OCI-LY7 (cell line): ENCODE measurements at regions not wholly inside any gene's neighbourhood (a gene's known extent, or its start where the extent isn't known, plus 50 kb on each side); places are given as distances from the start of the nearest gene placed in this dataset.

Source experiments
- BruUV-seq: library from RNA; stranded (reverse); fragments of 400-500 nt; replicated peaks from 2 replicates; lab custom pipeline; 2021; lab: Mats Ljungman, UMichigan
- CTCF ChIA-PET: fragments of 300-600 bp; sonication (Branson Sonifier 250); formaldehyde crosslinking; loops from one replicate; lab custom pipeline; 2022; ENCODE audit warnings: antibody characterized with exemption; ENCODE audit not compliant: unreplicated experiment; lab: Charles Lee
- POLR2A ChIA-PET: fragments of 300-600 bp; sonication (Branson Sonifier 250); formaldehyde crosslinking; loops from one replicate; lab custom pipeline; 2022; ENCODE audit warnings: antibody characterized with exemption; lab: Charles Lee
- DNase-seq: peaks from one replicate; pipeline ENCODE4 v3.0.0-alpha.2; 2015; ENCODE audit warnings: low spot score
- H2AFZ ChIP-seq: fragments of 200-600 bp; sonication (generic), shearing (Covaris generic); 2 replicates; pipeline ENCODE4 v1.6.1; 2014; ENCODE audit warnings: mild to moderate bottlenecking, antibody characterized with exemption, low read length, moderate library complexity
- H3K27ac ChIP-seq: fragments of 200-600 bp; sonication (generic); 2 replicates; pipeline ENCODE4 v1.5.1; 2014; ENCODE audit warnings: mixed run types, low read depth, mild to moderate bottlenecking, moderate library complexity, low read length, inconsistent platforms; ENCODE audit not compliant: poor library complexity, severe bottlenecking
- H3K36me3 ChIP-seq: fragments of 200-600 bp; sonication (generic); 2 replicates; pipeline ENCODE4 v1.6.1; 2014; ENCODE audit warnings: mild to moderate bottlenecking, antibody characterized with exemption, low read length, moderate library complexity, mixed read lengths; ENCODE audit not compliant: insufficient read depth
- H3K4me1 ChIP-seq: fragments of 200-600 bp; sonication (generic); 2 replicates; pipeline ENCODE4 v1.5.1; 2014; ENCODE audit warnings: mild to moderate bottlenecking, low read length; ENCODE audit not compliant: insufficient read depth, poor library complexity, severe bottlenecking
- H3K4me2 ChIP-seq: fragments of 200-600 bp; sonication (generic); 2 replicates; pipeline ENCODE4 v1.6.1; 2014; ENCODE audit warnings: mild to moderate bottlenecking, low read length
- H3K4me3 ChIP-seq: fragments of 200-600 bp; sonication (generic); 2 replicates; pipeline ENCODE4 v1.5.1; 2014; ENCODE audit warnings: mild to moderate bottlenecking, low read depth, low read length; ENCODE audit not compliant: poor library complexity, severe bottlenecking
- H3K79me2 ChIP-seq: fragments of 200-600 bp; sonication (generic); 2 replicates; pipeline ENCODE4 v1.6.1; 2016; ENCODE audit warnings: low read depth, mild to moderate bottlenecking, low read length, moderate library complexity, mixed read lengths; ENCODE audit not compliant: insufficient read depth
- H3K9me2 ChIP-seq: fragments of 200-600 bp; sonication (generic); 2 replicates; pipeline ENCODE4 v1.6.1; 2016; ENCODE audit warnings: mild to moderate bottlenecking, low read length, mixed read lengths; ENCODE audit not compliant: insufficient read depth
- H3K9me3 ChIP-seq: fragments of 200-600 bp; sonication (generic); 2 replicates; pipeline ENCODE4 v1.6.1; 2014; ENCODE audit warnings: mild to moderate bottlenecking, mixed run types, low read length, mixed read lengths
- H4K20me1 ChIP-seq: fragments of 200-600 bp; sonication (generic); 2 replicates; pipeline ENCODE4 v1.6.1; 2014; ENCODE audit warnings: mild to moderate bottlenecking, antibody characterized with exemption, low read length, moderate library complexity, mixed read lengths; ENCODE audit not compliant: insufficient read depth
- EZH2phosphoT487 ChIP-seq: fragments of 200-600 bp; sonication (generic); IDR thresholded peaks from 2 replicates; pipeline ENCODE4 v1.6.1; 2018; ENCODE audit warnings: low read depth, borderline replicate concordance, mild to moderate bottlenecking, mixed run types, antibody characterized with exemption, low read length, moderate library complexity, mixed read lengths
- intact Hi-C: fragments of 100-400 bp; cut with micrococcal nuclease; formaldehyde crosslinking; loops from one replicate; pipeline ENCODE4 v1.10.0; 2022; ENCODE audit not compliant: unreplicated experiment
- TF ChIP-seq, protein P1 (sequence below): fragments of 200-600 bp; sonication (generic); conservative IDR thresholded peaks from 2 replicates; pipeline ENCODE4 v1.5.1; 2014; ENCODE audit warnings: mild to moderate bottlenecking, antibody characterized with exemption, low read length, moderate library complexity, mixed read lengths

DNA sequence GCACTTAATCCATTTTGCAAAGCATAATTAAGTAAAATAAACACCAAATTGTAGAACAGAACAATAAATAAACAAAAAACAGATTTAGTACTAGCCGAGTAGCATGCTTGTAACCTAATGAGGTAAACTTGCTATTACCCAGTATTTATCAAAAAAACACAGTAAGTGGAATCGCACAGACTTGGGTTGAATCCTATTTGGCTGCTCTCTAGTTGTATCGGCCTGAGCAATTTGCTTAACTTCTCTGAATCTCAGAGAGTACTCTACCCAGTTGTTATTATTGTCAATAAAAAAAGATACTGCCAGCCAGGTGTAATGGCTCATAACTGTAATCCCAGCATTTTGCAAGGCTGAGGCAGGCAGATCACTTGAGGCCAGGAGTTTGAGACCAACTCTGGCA, 664.3 kb downstream of the ADGRL2 start:
- Histone ChIP-seq H3K9me2 (peaks cover 4% of the 10 kb centered on the region; the same call in 1 of the 2 replicates), H3K9me3 (no peaks in the 10 kb centered on the region), H3K79me2 (no peaks in the 10 kb centered on the region), H4K20me1 (no peaks in the 10 kb centered on the region), H2AFZ (no peak overlapping the region), H3K4me1 (no peaks in the 10 kb centered on the region), H3K36me3 (no peaks in the 10 kb centered on the region), H3K27ac (no peak overlapping the region), H3K4me2 (no peak overlapping the region), H3K4me3 (no peak overlapping the region)
- POLR2A ChIA-PET = no interaction called here
- TF ChIP-seq, protein P1, sequence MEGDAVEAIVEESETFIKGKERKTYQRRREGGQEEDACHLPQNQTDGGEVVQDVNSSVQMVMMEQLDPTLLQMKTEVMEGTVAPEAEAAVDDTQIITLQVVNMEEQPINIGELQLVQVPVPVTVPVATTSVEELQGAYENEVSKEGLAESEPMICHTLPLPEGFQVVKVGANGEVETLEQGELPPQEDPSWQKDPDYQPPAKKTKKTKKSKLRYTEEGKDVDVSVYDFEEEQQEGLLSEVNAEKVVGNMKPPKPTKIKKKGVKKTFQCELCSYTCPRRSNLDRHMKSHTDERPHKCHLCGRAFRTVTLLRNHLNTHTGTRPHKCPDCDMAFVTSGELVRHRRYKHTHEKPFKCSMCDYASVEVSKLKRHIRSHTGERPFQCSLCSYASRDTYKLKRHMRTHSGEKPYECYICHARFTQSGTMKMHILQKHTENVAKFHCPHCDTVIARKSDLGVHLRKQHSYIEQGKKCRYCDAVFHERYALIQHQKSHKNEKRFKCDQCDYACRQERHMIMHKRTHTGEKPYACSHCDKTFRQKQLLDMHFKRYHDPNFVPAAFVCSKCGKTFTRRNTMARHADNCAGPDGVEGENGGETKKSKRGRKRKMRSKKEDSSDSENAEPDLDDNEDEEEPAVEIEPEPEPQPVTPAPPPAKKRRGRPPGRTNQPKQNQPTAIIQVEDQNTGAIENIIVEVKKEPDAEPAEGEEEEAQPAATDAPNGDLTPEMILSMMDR = no peak
- no peak for TF ChIP-seq EZH2phosphoT487
- CTCF ChIA-PET = no interaction called here
- BruUV-seq = no TSS peak
- intact Hi-C loops = no loop called here
- DNase-seq = no peak

DNA sequence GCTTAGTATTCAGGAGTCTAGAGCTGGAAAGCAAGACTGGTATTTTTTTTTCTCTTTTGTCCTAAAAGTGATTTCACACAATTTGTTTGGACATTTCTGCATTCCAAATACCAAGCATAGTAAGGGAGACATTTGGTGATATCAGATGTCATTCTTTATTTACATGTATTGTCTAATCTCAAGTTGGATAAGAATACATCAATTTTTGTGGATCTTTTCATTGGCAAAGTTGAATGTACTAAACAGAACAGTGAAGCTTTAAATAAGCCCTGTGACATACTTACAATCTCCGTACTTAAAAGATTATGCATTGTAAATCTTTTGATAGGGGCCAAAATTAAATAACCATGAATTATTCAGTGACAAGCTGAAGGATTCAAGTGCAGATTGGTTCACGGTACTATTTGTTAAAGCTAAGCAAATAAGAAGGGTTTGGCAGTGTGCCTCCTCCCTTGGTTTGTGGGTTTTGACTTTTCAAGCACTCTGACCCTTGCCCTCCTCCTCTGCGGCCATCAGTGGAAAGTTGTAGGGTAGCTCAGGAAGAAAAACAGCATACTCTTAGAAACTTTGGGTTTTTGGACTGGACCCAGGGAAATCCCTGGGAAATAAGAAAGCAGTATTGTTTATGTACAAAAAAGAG, 663.7 kb downstream of the ADGRL2 start:
- Histone ChIP-seq H3K9me3 (no peaks in the 10 kb centered on the region), H3K9me2 (peaks cover 4% of the 10 kb centered on the region; the same call in 1 of the 2 replicates), H3K4me1 (no peaks in the 10 kb centered on the region), H3K4me3 (no peak overlapping the region), H3K79me2 (no peaks in the 10 kb centered on the region), H2AFZ (no peak overlapping the region), H4K20me1 (no peaks in the 10 kb centered on the region), H3K27ac (no peak overlapping the region), H3K4me2 (no peak overlapping the region), H3K36me3 (no peaks in the 10 kb centered on the region)
- TF ChIP-seq, protein P1 = no peak
- no peak for TF ChIP-seq EZH2phosphoT487
- DNase-seq = no peak
- intact Hi-C loops = no loop called here
- ChIA-PET CTCF (no interaction called here), POLR2A (no interaction called here)
- BruUV-seq = no TSS peak

DNA sequence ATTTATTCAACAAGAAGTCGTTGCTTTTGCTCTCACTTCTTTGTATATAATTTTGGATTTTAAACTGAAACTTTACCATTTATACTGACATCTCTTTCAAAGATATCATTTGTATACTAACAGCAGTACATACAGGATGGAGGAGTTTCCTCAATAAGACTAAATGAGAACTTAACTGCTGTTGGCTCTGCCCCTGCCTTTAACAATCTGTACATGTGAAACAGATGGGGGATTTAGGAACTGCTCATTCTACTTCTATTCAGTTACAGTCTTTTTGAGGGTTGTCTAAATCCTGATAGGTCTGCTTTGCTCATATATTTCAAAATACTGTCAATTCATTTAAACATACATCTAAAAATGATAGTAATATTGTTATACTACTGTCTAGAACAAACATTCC, 663.2 kb downstream of the ADGRL2 start:
- Histone ChIP-seq H3K4me2 (no peak overlapping the region), H3K27ac (no peak overlapping the region), H3K9me2 (peaks cover 4% of the 10 kb centered on the region; the same call in 1 of the 2 replicates), H2AFZ (no peak overlapping the region), H3K79me2 (no peaks in the 10 kb centered on the region), H3K4me1 (no peaks in the 10 kb centered on the region), H3K4me3 (no peak overlapping the region), H3K9me3 (no peaks in the 10 kb centered on the region), H3K36me3 (no peaks in the 10 kb centered on the region), H4K20me1 (no peaks in the 10 kb centered on the region)
- POLR2A ChIA-PET = no interaction called here
- CTCF ChIA-PET = no interaction called here
- DNase-seq = no peak
- intact Hi-C loops = no loop called here
- BruUV-seq = no TSS peak
- TF ChIP-seq EZH2phosphoT487 = no peak
- TF ChIP-seq, protein P1 = no peak
